Nephron (organoid): ENCODE measurements at regions not wholly inside any gene's neighbourhood (a gene's known extent, or its start where the extent isn't known, plus 50 kb on each side); places are given as distances from the start of the nearest gene placed in this dataset.

ENCODE experiments used
- H3K27ac Mint-ChIP-seq, 3 experiments: 2 replicates each; pipeline ENCODE4 v1.8.0; 2020; ENCODE audit warnings: mixed read lengths in 3 of 3, mild to moderate bottlenecking in 2 of 3, moderate library complexity in 1 of 3
- H3K27me3 Mint-ChIP-seq: 2 replicates; pipeline ENCODE4 v1.8.0; 2021; ENCODE audit warnings: low read depth, mild to moderate bottlenecking, moderate library complexity, mixed read lengths
- H3K36me3 Mint-ChIP-seq: 2 replicates; pipeline ENCODE4 v1.8.0; 2020; ENCODE audit warnings: low read depth, mixed read lengths
- H3K4me1 Mint-ChIP-seq: 2 replicates; pipeline ENCODE4 v1.8.0; 2020; ENCODE audit warnings: mixed read lengths
- H3K4me3 Mint-ChIP-seq, 3 experiments: 2 replicates each; pipeline ENCODE4 v1.8.0; 2020; ENCODE audit warnings: mild to moderate bottlenecking in 3 of 3, mixed read lengths in 3 of 3, moderate library complexity in 2 of 3
- H3K9me3 Mint-ChIP-seq: 2 replicates; pipeline ENCODE4 v1.8.0; 2020; ENCODE audit warnings: mixed read lengths
- TF ChIP-seq, protein P1 (sequence below), 3 experiments: fragments of 200-600 bp; sonication (generic); IDR thresholded peaks; one replicate each; pipeline ENCODE4 v1.5.0; 2021; ENCODE audit warnings: antibody characterized with exemption in 3 of 3; ENCODE audit not compliant: unreplicated experiment in 3 of 3

DNA sequence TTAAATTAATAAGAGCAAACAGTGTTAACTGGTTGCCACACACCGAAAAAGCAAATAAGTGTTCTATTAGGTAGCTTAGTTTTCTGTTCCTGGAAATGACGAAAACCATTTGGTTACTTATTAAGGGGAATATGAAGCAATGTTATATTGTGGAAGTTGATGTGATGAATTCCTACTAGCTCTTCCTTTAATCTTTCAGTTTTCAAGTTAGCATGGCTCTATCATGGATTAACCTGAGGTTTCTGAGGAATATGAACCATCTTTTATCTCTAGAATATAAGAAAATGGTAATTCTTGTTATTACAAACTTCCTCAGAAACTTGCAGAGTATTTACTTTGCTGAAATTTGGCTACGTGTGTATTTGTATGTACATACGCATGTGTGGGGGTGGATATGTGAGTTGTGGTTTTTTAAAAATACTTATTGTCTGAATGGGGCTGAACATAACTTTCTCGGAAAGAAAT, 245.7 kb downstream of the KCNC2 start:
- TF ChIP-seq, protein P1, sequence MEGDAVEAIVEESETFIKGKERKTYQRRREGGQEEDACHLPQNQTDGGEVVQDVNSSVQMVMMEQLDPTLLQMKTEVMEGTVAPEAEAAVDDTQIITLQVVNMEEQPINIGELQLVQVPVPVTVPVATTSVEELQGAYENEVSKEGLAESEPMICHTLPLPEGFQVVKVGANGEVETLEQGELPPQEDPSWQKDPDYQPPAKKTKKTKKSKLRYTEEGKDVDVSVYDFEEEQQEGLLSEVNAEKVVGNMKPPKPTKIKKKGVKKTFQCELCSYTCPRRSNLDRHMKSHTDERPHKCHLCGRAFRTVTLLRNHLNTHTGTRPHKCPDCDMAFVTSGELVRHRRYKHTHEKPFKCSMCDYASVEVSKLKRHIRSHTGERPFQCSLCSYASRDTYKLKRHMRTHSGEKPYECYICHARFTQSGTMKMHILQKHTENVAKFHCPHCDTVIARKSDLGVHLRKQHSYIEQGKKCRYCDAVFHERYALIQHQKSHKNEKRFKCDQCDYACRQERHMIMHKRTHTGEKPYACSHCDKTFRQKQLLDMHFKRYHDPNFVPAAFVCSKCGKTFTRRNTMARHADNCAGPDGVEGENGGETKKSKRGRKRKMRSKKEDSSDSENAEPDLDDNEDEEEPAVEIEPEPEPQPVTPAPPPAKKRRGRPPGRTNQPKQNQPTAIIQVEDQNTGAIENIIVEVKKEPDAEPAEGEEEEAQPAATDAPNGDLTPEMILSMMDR (IDR thresholded peaks at IDR 0.05; ENCODE audit: unreplicated experiment in 3 of 3) = no peak

DNA sequence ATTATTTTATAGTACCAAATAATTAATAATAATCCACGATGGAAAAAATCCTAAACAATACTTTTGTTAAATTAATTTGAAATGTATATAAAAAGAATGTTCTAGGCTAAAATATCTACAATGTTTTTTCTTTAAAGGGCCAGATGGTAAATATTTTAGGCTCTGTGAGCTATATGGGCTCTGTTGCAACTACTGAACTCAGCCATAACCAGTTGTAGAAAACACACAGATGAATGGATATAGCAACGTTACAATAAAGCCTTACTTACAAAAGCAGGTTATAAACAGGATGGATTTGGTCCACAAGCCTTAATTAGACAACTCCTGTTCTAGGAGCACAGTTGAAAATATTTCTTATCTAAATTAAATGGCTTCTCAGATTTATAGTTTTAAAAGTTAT, 245.2 kb downstream of the KCNC2 start:
- TF ChIP-seq, protein P1 (IDR thresholded peaks at IDR 0.05; ENCODE audit: unreplicated experiment in 3 of 3) = no peak
- Mint-ChIP-seq H3K36me3 (no peaks in the 10 kb centered on the region), H3K4me3 (no peak overlapping the region), H3K27me3 (peaks cover 6% of the 10 kb centered on the region), H3K9me3 (no peaks in the 10 kb centered on the region), H3K27ac (peak overlapping the region in 1 of 3 experiments; percentile 58), H3K4me1 (peaks cover 5% of the 10 kb centered on the region)

More for the DNA sequence above, 245.7 kb downstream of the KCNC2 start:
- Mint-ChIP-seq H3K27ac (peak overlapping the region in 2 of 3 experiments; percentile 54 to 58), H3K4me3 (no peak overlapping the region), H3K9me3 (peaks cover 2% of the 10 kb centered on the region), H3K27me3 (peaks cover 6% of the 10 kb centered on the region), H3K4me1 (peaks cover 5% of the 10 kb centered on the region), H3K36me3 (no peaks in the 10 kb centered on the region)

DNA sequence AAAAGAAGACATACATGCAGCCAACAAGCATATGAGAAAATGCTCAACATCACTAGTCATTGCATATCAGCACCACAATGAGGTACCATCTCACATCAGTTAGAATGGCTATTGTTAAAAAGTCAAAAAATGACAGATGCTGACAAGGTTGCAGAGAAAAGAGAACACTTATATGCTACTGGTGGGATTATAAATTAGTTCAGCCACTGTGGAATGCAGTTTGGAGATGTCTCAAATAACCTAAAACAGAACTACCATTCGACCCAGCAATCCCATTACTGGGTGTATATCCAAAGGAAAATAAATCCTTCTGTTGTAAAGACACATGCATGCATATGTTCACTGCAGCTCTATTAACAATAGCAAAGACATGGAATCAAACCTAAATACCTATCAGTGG, 238.4 kb downstream of the KCNC2 start:
- Mint-ChIP-seq H3K27ac (no peak overlapping the region), H3K4me3 (no peak overlapping the region), H3K36me3 (peaks cover 5% of the 10 kb centered on the region), H3K27me3 (peaks cover 3% of the 10 kb centered on the region), H3K9me3 (no peaks in the 10 kb centered on the region), H3K4me1 (peaks cover 17% of the 10 kb centered on the region)
- TF ChIP-seq, protein P1 (IDR thresholded peaks at IDR 0.05; ENCODE audit: unreplicated experiment in 3 of 3) = no peak

DNA sequence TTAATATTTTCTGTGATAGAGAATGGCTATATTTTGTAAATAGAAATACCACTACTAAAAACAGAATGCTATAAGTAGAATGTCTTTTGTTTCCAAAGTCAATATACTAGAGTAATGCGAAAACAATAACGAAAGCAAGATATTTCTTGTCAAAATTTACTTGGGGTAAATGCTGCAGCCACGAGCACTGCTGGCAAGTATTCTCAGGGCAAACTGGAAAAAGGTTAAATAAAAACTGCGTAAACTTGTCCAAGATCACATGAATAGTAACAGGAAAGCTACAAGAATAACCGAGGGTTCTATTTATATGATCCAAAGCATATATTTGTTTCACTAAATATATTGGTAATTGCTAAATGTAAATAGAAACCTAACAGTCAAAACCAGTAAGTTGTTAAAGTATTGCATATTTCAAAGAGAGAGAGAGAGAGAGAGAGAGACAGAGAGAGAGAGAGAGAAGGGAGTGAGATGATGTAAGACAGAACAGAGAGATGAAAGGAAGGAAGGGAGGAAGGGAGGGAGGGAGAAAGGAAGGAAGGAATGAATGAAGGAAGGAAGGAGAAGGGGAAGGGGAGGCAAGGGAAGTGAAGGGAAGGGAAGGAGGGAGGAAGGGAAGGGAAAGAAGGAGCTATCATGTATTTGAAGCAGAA, 231.7 kb downstream of the KCNC2 start:
- peak overlapping the region in 1 of 3 experiments; percentile 23 for H3K27ac Mint-ChIP-seq
- no peaks in the 10 kb centered on the region for H3K9me3 Mint-ChIP-seq
- peaks cover 41% of the 10 kb centered on the region for H3K4me1 Mint-ChIP-seq
- TF ChIP-seq, protein P1 (IDR thresholded peaks at IDR 0.05; ENCODE audit: unreplicated experiment in 3 of 3) = no peak
- no peak overlapping the region for H3K4me3 Mint-ChIP-seq
- no peaks in the 10 kb centered on the region for H3K27me3 Mint-ChIP-seq
- no peaks in the 10 kb centered on the region for H3K36me3 Mint-ChIP-seq

DNA sequence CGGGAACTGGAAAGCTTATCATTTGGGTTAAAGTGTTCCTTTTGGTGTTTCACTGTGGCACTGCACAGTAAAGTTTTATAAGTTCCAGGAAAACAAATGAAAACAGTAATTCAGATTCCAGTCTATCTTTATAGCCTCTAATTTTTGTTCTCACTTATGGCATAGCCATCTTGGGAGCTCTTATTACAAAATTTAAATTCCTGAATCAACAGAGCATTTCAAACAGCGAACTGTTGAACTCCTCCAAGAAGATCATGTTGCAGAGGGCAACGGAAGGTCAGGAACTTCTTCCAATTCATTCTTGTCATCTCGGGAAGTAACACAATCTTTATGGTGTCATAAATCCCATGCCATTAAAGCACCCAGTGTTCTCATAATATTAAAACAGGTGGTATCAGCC, 229.1 kb downstream of the KCNC2 start:
- H3K9me3 Mint-ChIP-seq = no peaks in the 10 kb centered on the region
- TF ChIP-seq, protein P1 (IDR thresholded peaks at IDR 0.05; ENCODE audit: unreplicated experiment in 3 of 3) = no peak
- peaks cover 36% of the 10 kb centered on the region for H3K4me1 Mint-ChIP-seq
- H3K36me3 Mint-ChIP-seq = no peaks in the 10 kb centered on the region
- H3K27me3 Mint-ChIP-seq = no peaks in the 10 kb centered on the region
- peak overlapping the region in 2 of 3 experiments; percentile 34 to 39 for H3K4me3 Mint-ChIP-seq
- peak overlapping the region; percentile 70 to 95 (median 78) for H3K27ac Mint-ChIP-seq

DNA sequence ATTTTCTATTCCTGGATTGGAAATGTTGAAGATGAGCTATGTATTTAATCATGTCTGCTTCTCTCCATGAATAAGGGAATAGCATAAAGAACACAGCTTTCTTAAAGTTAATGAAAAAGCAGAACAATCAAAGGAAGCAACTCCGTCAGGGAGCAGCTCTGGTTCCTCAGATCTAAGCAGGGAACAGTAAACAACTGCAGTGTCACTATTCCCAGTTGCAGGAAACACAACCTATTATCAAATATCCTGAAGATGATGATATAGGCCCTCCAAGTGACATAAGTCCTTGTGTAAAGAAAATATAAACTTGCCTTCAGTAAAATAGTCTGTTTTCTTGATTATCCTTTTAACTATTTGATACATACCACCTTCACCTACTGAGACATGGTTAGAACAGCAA, 228.1 kb downstream of the KCNC2 start:
- H3K27ac Mint-ChIP-seq = peak overlapping the region; percentile 64 to 95 (median 78)
- TF ChIP-seq, protein P1 (IDR thresholded peaks at IDR 0.05; ENCODE audit: unreplicated experiment in 3 of 3) = no peak
- no peaks in the 10 kb centered on the region for H3K9me3 Mint-ChIP-seq
- H3K36me3 Mint-ChIP-seq = no peaks in the 10 kb centered on the region
- peaks cover 36% of the 10 kb centered on the region for H3K4me1 Mint-ChIP-seq
- H3K27me3 Mint-ChIP-seq = no peaks in the 10 kb centered on the region
- H3K4me3 Mint-ChIP-seq = no peak overlapping the region
